SK-N-SH (cell line): ENCODE measurements at regions not wholly inside any gene's neighbourhood (a gene's known extent, or its start where the extent isn't known, plus 50 kb on each side); places are given as distances from the start of the nearest gene placed in this dataset.

Experiments used
- CHD2 ChIP-seq: fragments of 150-350 bp; IDR thresholded peaks from 2 replicates; pipeline ENCODE4 v1.6.1; 2018; ENCODE audit warnings: low read length; ENCODE audit not compliant: partially characterized antibody
- GABPA ChIP-seq: IDR thresholded peaks from 2 replicates; pipeline ENCODE4 v1.4.0; 2012; ENCODE audit warnings: low read depth, mild to moderate bottlenecking
- RFX5 ChIP-seq: IDR thresholded peaks from 2 replicates; pipeline ENCODE4 v1.6.1; 2012; ENCODE audit warnings: mild to moderate bottlenecking, improper control_type of control experiment, low read length
- SIN3A ChIP-seq: IDR thresholded peaks from 2 replicates; pipeline ENCODE4 v1.6.1; 2012; ENCODE audit warnings: low read depth, mild to moderate bottlenecking, low read length, moderate library complexity, borderline replicate concordance

DNA sequence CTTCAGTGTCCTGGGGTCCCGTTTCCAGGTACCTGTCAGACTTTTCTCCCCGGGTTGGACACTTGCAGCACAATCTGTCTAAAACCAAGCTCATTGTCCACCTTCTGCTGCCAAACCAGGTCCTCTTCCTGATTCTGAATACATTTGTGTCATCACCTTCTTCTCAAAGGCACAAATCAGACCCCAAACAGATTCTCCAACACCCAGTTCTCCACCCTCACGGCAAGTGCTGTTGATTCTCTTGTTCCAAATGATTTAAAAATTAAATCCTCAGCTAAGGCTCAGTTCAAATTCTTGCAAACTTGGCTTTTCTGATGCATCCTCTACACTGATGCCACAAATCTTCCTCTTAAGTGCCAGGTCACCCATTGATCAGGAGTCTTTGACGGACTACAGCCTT is 122.5 kb upstream of the LDB2 start:
- TF ChIP-seq GABPA (no peak), CHD2 (no peak), SIN3A (no peak), RFX5 (no peak)
